ENCODE measurements at regions not wholly inside any gene's neighbourhood (a gene's known extent, or its start where the extent isn't known, plus 50 kb on each side); places are given as distances from the start of the nearest gene placed in this dataset.

- TF ChIP-seq YY1 (IDR thresholded peaks at IDR 0.05; ENCODE audit: insufficient read depth, insufficient replicate concordance, low read depth, low read length): no peak
- TF ChIP-seq FOXJ3 (CRISPR knock-in tag; IDR thresholded peaks at IDR 0.05; ENCODE audit: borderline replicate concordance): no peak
Observed at GRCh38 chr17:45702666-45703266, 81.4 kb upstream of the CRHR1 start.
